ENCODE measurements at regions not wholly inside any gene's neighbourhood (a gene's known extent, or its start where the extent isn't known, plus 50 kb on each side); places are given as distances from the start of the nearest gene placed in this dataset.

GRCh38 chr18:22640281-22640842 lies 222.6 kb upstream of the CTAGE1 start:
- TF ChIP-seq CTCF (IDR thresholded peaks at IDR 0.05; ENCODE audit: extremely low read depth, missing control alignments): no peak

DNA sequence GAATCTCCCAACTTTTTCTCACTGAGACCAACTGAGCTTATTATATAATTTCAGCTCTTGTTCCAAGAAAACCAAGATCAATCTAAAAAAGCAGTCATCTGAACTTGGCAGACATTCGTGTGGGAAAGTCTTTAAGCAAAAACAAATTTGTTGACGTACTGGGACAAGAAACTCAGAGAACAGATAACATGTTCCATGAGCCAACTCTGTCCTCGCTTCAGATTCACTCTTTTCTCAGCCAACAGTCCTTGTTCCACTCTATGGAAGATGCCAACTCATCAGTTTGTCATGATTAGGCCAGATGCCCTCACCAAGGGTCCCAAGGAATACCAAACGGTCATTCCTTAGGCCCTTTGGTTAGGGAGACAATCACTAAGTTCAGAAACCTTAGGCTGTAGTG lies 224.2 kb upstream of the CTAGE1 start:
- no peak for DNase-seq (ENCODE audit: low spot score)
- no peak for TF ChIP-seq CTCF (IDR thresholded peaks at IDR 0.05; ENCODE audit: extremely low read depth, missing control alignments)

More at GRCh38 chr18:22640281-22640842, 222.6 kb upstream of the CTAGE1 start:
- no peak for DNase-seq (ENCODE audit: low spot score)

DNA sequence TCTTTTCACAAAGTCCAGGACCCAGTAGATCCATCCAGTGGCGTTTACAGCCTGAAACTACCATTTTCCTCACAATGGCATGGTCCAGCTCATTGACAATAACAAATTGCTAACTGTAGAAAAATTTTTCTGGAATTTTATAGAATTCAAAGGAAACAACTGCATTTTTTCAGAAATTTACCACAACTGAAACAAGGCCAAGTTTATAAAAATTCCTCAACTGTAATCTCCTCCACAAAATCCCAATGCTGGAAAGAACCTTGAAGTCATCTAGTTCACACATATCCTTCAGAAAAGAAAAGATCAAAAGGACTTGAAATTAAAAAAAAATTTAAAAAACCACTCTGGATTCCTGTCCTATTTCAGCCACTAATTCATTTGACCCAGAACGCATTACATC lies 226.0 kb upstream of the CTAGE1 start:
- DNase-seq (ENCODE audit: low spot score): no peak
- no peak for TF ChIP-seq CTCF (IDR thresholded peaks at IDR 0.05; ENCODE audit: extremely low read depth, missing control alignments)

DNA sequence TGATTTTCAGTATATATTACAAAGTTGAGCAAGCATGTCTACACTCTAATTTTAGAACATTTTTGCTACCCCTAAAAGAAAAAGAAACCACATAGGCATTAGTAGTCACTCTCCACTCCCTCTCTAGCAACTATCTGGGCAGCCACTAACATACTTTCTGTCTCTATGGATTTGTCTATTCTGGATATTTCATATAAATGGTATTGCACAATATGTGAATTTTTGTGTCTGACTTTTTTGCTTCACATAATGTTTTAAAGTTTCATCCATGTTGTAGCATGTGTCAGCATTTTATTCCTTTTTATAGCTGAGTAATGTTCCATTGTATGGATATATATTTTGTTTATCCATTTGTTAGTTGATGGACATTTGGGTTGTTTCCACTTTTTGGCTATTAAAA lies 232.5 kb upstream of the CTAGE1 start:
- no peak for DNase-seq (ENCODE audit: low spot score)
- no peak for TF ChIP-seq CTCF (IDR thresholded peaks at IDR 0.05; ENCODE audit: extremely low read depth, missing control alignments)

GRCh38 chr18:22657619-22658018 lies 239.9 kb upstream of the CTAGE1 start:
- no peak for TF ChIP-seq CTCF (IDR thresholded peaks at IDR 0.05; ENCODE audit: extremely low read depth, missing control alignments)
- DNase-seq (ENCODE audit: low spot score): no peak

- TF ChIP-seq CTCF (IDR thresholded peaks at IDR 0.05; ENCODE audit: extremely low read depth, missing control alignments): no peak
- DNase-seq (ENCODE audit: low spot score): no peak
Measured at GRCh38 chr18:22658318-22658717, 240.6 kb upstream of the CTAGE1 start.

DNA sequence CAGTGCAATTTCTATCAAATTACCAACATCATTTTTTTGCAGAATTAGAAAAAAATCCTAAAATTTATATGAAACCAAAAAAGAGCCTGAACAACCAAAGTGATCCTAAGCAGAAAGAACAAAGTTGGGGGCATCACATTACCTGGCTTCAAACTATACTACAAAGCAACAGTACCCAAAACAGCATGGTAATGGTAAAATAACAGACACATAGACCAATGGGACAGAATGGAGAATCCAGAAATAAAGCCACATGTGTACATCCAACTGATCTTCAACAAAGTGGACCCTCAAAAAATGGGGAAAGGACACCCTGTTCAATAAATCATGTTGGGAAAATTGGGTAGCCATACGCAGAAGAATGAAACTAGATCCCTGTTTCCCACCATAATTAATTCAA lies 245.7 kb upstream of the CTAGE1 start:
- TF ChIP-seq CTCF (IDR thresholded peaks at IDR 0.05; ENCODE audit: extremely low read depth, missing control alignments): no peak
- no peak for DNase-seq (ENCODE audit: low spot score)

Data from GM20000 (cell line).